H9 (cell line): ENCODE measurements at regions not wholly inside any gene's neighbourhood (a gene's known extent, or its start where the extent isn't known, plus 50 kb on each side); places are given as distances from the start of the nearest gene placed in this dataset.

Experiments
- DNase-seq: peaks from one replicate; pipeline ENCODE4 v3.0.0-alpha.2; 2017
- H2AFZ ChIP-seq: one replicate; pipeline ENCODE4 v1.6.1; 2013; ENCODE audit warnings: mild to moderate bottlenecking, low read length, control low read depth, moderate library complexity
- H2AK5ac ChIP-seq: 2 replicates; pipeline ENCODE4 v1.6.1; 2013; ENCODE audit warnings: low read length, control low read depth, mixed read lengths; ENCODE audit not compliant: insufficient read length
- H2BK120ac ChIP-seq: one replicate; pipeline ENCODE4 v1.6.1; 2013; ENCODE audit warnings: low read depth, mild to moderate bottlenecking, low read length, control low read depth, inconsistent platforms; ENCODE audit not compliant: poor library complexity, severe bottlenecking
- H2BK12ac ChIP-seq: 2 replicates; pipeline ENCODE4 v1.6.1; 2013; ENCODE audit warnings: low read length, control low read depth, mixed read lengths, low read depth; ENCODE audit not compliant: insufficient read length
- H2BK15ac ChIP-seq: 2 replicates; pipeline ENCODE4 v1.6.1; 2013; ENCODE audit warnings: low read depth, low read length, control low read depth
- H2BK20ac ChIP-seq: one replicate; pipeline ENCODE4 v1.6.1; 2013; ENCODE audit warnings: low read depth, mild to moderate bottlenecking, low read length, control low read depth, inconsistent platforms; ENCODE audit not compliant: poor library complexity, severe bottlenecking
- H2BK5ac ChIP-seq: 2 replicates; pipeline ENCODE4 v1.6.1; 2013; ENCODE audit warnings: low read length, control low read depth, mixed read lengths; ENCODE audit not compliant: insufficient read length
- H3K14ac ChIP-seq: 2 replicates; pipeline ENCODE4 v1.6.1; 2013; ENCODE audit warnings: low read length, control low read depth; ENCODE audit not compliant: insufficient read depth
- H3K18ac ChIP-seq: 2 replicates; pipeline ENCODE4 v1.6.1; 2013; ENCODE audit warnings: low read depth, mild to moderate bottlenecking, mixed read lengths, low read length, control low read depth; ENCODE audit not compliant: insufficient read length
- H3K23ac ChIP-seq: 2 replicates; pipeline ENCODE4 v1.6.1; 2013; ENCODE audit warnings: low read length, control low read depth, mixed read lengths, low read depth; ENCODE audit not compliant: insufficient read length
- H3K23me2 ChIP-seq: 2 replicates; pipeline ENCODE4 v1.6.1; 2013; ENCODE audit warnings: low read depth, mild to moderate bottlenecking, mixed read lengths, low read length, control low read depth; ENCODE audit not compliant: insufficient read length, poor library complexity, severe bottlenecking
- H3K27ac ChIP-seq: 2 replicates; pipeline ENCODE4 v1.5.1; 2013; ENCODE audit warnings: low read length, control low read depth, mixed read lengths, low read depth; ENCODE audit not compliant: insufficient read length
- H3K27me3 ChIP-seq: 2 replicates; pipeline ENCODE4 v1.6.1; 2013; ENCODE audit warnings: low read length, control low read depth, inconsistent platforms; ENCODE audit not compliant: insufficient read depth
- H3K4ac ChIP-seq: 2 replicates; pipeline ENCODE4 v1.6.1; 2013; ENCODE audit warnings: low read depth, mild to moderate bottlenecking, control low read depth, inconsistent platforms, low read length, moderate library complexity
- H3K4me1 ChIP-seq: 2 replicates; pipeline ENCODE4 v1.6.1; 2013; ENCODE audit warnings: low read length, control low read depth, inconsistent platforms; ENCODE audit not compliant: insufficient read depth
- H3K4me2 ChIP-seq: 2 replicates; pipeline ENCODE4 v1.6.1; 2013; ENCODE audit warnings: low read length, control low read depth, mixed read lengths; ENCODE audit not compliant: insufficient read length, insufficient read depth
- H3K56ac ChIP-seq: 2 replicates; pipeline ENCODE4 v1.6.1; 2013; ENCODE audit warnings: low read depth, mild to moderate bottlenecking, mixed read lengths, low read length, control low read depth; ENCODE audit not compliant: insufficient read length
- H3K79me1 ChIP-seq: 2 replicates; pipeline ENCODE4 v1.6.1; 2013; ENCODE audit warnings: low read depth, mild to moderate bottlenecking, moderate library complexity, low read length, control low read depth, inconsistent platforms; ENCODE audit not compliant: insufficient read depth, poor library complexity, severe bottlenecking
- H3K79me2 ChIP-seq: 2 replicates; pipeline ENCODE4 v1.6.1; 2013; ENCODE audit warnings: low read length, control low read depth, inconsistent platforms; ENCODE audit not compliant: insufficient read depth
- H3K9ac ChIP-seq: 2 replicates; pipeline ENCODE4 v1.6.1; 2013; ENCODE audit warnings: low read length, control low read depth, mixed read lengths; ENCODE audit not compliant: insufficient read length; ENCODE audit errors: extremely low read depth
- H3K9me3 ChIP-seq: one replicate; pipeline ENCODE4 v1.6.1; 2013; ENCODE audit warnings: low read depth, low read length, inconsistent platforms; ENCODE audit not compliant: control insufficient read depth
- H3T11ph ChIP-seq: one replicate; pipeline ENCODE4 v1.6.1; 2013; ENCODE audit warnings: mild to moderate bottlenecking, low read length, control low read depth, inconsistent platforms
- H4K20me1 ChIP-seq: one replicate; pipeline ENCODE4 v1.6.1; 2013; ENCODE audit not compliant: control insufficient read depth, insufficient read length, insufficient read depth
- H4K5ac ChIP-seq: 2 replicates; pipeline ENCODE4 v1.6.1; 2013; ENCODE audit warnings: low read depth, mild to moderate bottlenecking, mixed read lengths, low read length, control low read depth; ENCODE audit not compliant: insufficient read length
- H4K8ac ChIP-seq: replicated peaks from 2 replicates; pipeline ENCODE4 v1.6.1; 2013; ENCODE audit warnings: low read length, control low read depth, mixed read lengths, low read depth; ENCODE audit not compliant: insufficient read length
- H4K91ac ChIP-seq: 2 replicates; pipeline ENCODE4 v1.6.1; 2013; ENCODE audit warnings: low read depth, mild to moderate bottlenecking, moderate library complexity, mixed read lengths, low read length, control low read depth; ENCODE audit not compliant: insufficient read length
- H3K27ac Mint-ChIP-seq, 3 experiments: 2 replicates in 2 of 3; 3 replicates in 1 of 3; pipeline ENCODE4 v1.8.0; 2020 to 2021; ENCODE audit warnings: mixed read lengths in 3 of 3, mild to moderate bottlenecking in 1 of 3, moderate library complexity in 1 of 3
- H3K27me3 Mint-ChIP-seq: 2 replicates; pipeline ENCODE4 v1.8.0; 2021; ENCODE audit warnings: low read depth, mild to moderate bottlenecking, moderate library complexity, mixed read lengths
- H3K36me3 Mint-ChIP-seq, 3 experiments: 2 replicates in 2 of 3; 3 replicates in 1 of 3; pipeline ENCODE4 v1.8.0; 2020 to 2021; ENCODE audit warnings: low read depth in 3 of 3, mixed read lengths in 3 of 3; ENCODE audit not compliant: insufficient read depth in 1 of 3
- H3K4me1 Mint-ChIP-seq, 2 experiments: 2 replicates each; pipeline ENCODE4 v1.8.0; 2020; ENCODE audit warnings: mixed read lengths in 2 of 2
- H3K4me3 Mint-ChIP-seq, 2 experiments: 2 replicates in 1 of 2; 3 replicates in 1 of 2; pipeline ENCODE4 v1.8.0; 2020 to 2021; ENCODE audit warnings: mild to moderate bottlenecking in 2 of 2, mixed read lengths in 2 of 2, moderate library complexity in 1 of 2
- H3K9me3 Mint-ChIP-seq, 2 experiments: 2 replicates in 1 of 2; 3 replicates in 1 of 2; pipeline ENCODE4 v1.8.0; 2020; ENCODE audit warnings: mild to moderate bottlenecking in 2 of 2, mixed read lengths in 2 of 2, moderate library complexity in 1 of 2
- CTCF ChIP-seq: fragments of 200-600 bp; sonication (generic); conservative IDR thresholded peaks from 3 replicates; pipeline ENCODE4 v1.8.0; 2021; ENCODE audit warnings: antibody characterized with exemption, mild to moderate bottlenecking
- WGBS: extraction: QIAGEN DNeasy Blood & Tissue Kit; methylation state at CpG from one replicate; pipeline ENCODE4 v1.1.7; 2013; ENCODE audit warnings: missing lambda C conversion rate, low lambda C conversion rate, mixed read lengths; ENCODE audit not compliant: insufficient read length; ENCODE audit errors: extremely low coverage; 5-methylcytosine and 5-hydroxymethylcytosine counted together

GRCh38 chr2:35989503-35989902, 366.1 kb upstream of the CRIM1 start:
- Histone ChIP-seq H2BK5ac (no peak overlapping the region), H3K14ac (no peak overlapping the region), H3K23ac (no peak overlapping the region), H4K5ac (no peak overlapping the region), H3K9ac (no peak overlapping the region), H2BK20ac (no peak overlapping the region), H3K56ac (no peak overlapping the region), H2AFZ (no peak overlapping the region), H3K27ac (no peak overlapping the region), H3K4me2 (no peak overlapping the region), H2BK120ac (no peak overlapping the region), H4K91ac (no peak overlapping the region), H2AK5ac (no peak overlapping the region), H3T11ph (no peak overlapping the region), H3K23me2 (no peaks in the 10 kb centered on the region), H3K79me1 (no peaks in the 10 kb centered on the region), H3K27me3 (no peaks in the 10 kb centered on the region), H3K9me3 (no peaks in the 10 kb centered on the region), H3K79me2 (no peaks in the 10 kb centered on the region), H3K18ac (no peak overlapping the region), H4K8ac (no peak overlapping the region), H3K4me1 (no peaks in the 10 kb centered on the region), H3K4ac (no peak overlapping the region), H2BK12ac (no peak overlapping the region), H2BK15ac (no peak overlapping the region), H4K20me1 (no peaks in the 10 kb centered on the region)
- H3K27ac Mint-ChIP-seq = 0 out of 7 replicates have a peak overlapping the region, but pooled peaks of 1 of the 3 experiments have one; percentile 2
- no CpG with 5 or more reads among the region's 4 CpGs for WGBS
- peaks cover 0 to 2% of the 10 kb centered on the region in 2 experiments; a peak in 2 of 5 replicates for H3K9me3 Mint-ChIP-seq
- no peak overlapping the region for H3K4me3 Mint-ChIP-seq
- H3K27me3 Mint-ChIP-seq = no peaks in the 10 kb centered on the region
- no peak for TF ChIP-seq CTCF
- H3K36me3 Mint-ChIP-seq = peaks cover 0 to 9% (median 2%) of the 10 kb centered on the region in 3 experiments; a peak in 5 of 7 replicates
- peak; percentile 52 for DNase-seq
- peaks cover 5% of the 10 kb centered on the region in 2 experiments for H3K4me1 Mint-ChIP-seq
